ENCODE measurements at regions not wholly inside any gene's neighbourhood (a gene's known extent, or its start where the extent isn't known, plus 50 kb on each side); places are given as distances from the start of the nearest gene placed in this dataset.

GRCh38 chr10:111523016-111523415, 446.2 kb downstream of the ADRA2A start:
- H3K9me3 ChIP-seq (replicated peaks; ENCODE audit: control insufficient read depth, insufficient read depth, low read length): peaks cover 5% of the 10 kb centered on the region
- no peaks in the 10 kb centered on the region for H3K79me2 ChIP-seq (ENCODE audit: control insufficient read depth, insufficient read depth, low read length)
- TF ChIP-seq MYC (IDR thresholded peaks at IDR 0.05; ENCODE audit: low read depth, low read length) (no peak), POLR2A (IDR thresholded peaks at IDR 0.05; ENCODE audit: low read depth, low read length) (no peak), GATA2 (IDR thresholded peaks at IDR 0.05; ENCODE audit: insufficient read depth, insufficient read length, low read depth, low read length) (no peak), JUN (IDR thresholded peaks at IDR 0.05; ENCODE audit: borderline replicate concordance, insufficient read depth, insufficient read length, low read depth) (no peak), POLR2AphosphoS5 (IDR thresholded peaks at IDR 0.05; ENCODE audit: insufficient read depth, low read depth, low read length) (no peak), FOS (IDR thresholded peaks at IDR 0.05; ENCODE audit: borderline replicate concordance, insufficient read depth, low read length) (no peak), EZH2 (IDR thresholded peaks at IDR 0.05; ENCODE audit: borderline replicate concordance, low read depth, low read length, severe bottlenecking) (no peak)
- TF ChIP-seq, protein P1, sequence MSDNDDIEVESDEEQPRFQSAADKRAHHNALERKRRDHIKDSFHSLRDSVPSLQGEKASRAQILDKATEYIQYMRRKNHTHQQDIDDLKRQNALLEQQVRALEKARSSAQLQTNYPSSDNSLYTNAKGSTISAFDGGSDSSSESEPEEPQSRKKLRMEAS (IDR thresholded peaks at IDR 0.05; ENCODE audit: insufficient read depth, insufficient read length): no peak
- TF ChIP-seq, protein P2, sequence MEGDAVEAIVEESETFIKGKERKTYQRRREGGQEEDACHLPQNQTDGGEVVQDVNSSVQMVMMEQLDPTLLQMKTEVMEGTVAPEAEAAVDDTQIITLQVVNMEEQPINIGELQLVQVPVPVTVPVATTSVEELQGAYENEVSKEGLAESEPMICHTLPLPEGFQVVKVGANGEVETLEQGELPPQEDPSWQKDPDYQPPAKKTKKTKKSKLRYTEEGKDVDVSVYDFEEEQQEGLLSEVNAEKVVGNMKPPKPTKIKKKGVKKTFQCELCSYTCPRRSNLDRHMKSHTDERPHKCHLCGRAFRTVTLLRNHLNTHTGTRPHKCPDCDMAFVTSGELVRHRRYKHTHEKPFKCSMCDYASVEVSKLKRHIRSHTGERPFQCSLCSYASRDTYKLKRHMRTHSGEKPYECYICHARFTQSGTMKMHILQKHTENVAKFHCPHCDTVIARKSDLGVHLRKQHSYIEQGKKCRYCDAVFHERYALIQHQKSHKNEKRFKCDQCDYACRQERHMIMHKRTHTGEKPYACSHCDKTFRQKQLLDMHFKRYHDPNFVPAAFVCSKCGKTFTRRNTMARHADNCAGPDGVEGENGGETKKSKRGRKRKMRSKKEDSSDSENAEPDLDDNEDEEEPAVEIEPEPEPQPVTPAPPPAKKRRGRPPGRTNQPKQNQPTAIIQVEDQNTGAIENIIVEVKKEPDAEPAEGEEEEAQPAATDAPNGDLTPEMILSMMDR (IDR thresholded peaks at IDR 0.05; ENCODE audit: extremely low read depth in 1 of 2, insufficient read depth in 1 of 2, low read depth in 1 of 2, low read length in 2 of 2): no peak
- no peak overlapping the region for H3K4me3 ChIP-seq (replicated peaks in 1 of 3; ENCODE audit: insufficient read depth in 1 of 3, low read depth in 1 of 3, low read length in 3 of 3)
- no peak overlapping the region for H3K4me2 ChIP-seq (ENCODE audit: insufficient read depth, low read length)
- H3K4me1 ChIP-seq (ENCODE audit: control insufficient read depth, extremely low read depth, insufficient read depth, low read length): no peaks in the 10 kb centered on the region
- intact Hi-C loops (cut with micrococcal nuclease): no loop called here
- H3K9ac ChIP-seq (replicated peaks; ENCODE audit: extremely low read depth, insufficient read depth, low read length): no peak overlapping the region
- DNase-seq (ENCODE audit: low read depth, low spot score): no peak
- POLR2A ChIA-PET: no interaction called here
- H3K27ac ChIP-seq (ENCODE audit: insufficient read depth, low read depth, low read length): no peak overlapping the region
- BruUV-seq (replicated peaks): no TSS peak
- dilution Hi-C loops (cut with MboI; ENCODE audit: extremely low pct_ligation_motif_present, low sequenced_read_pairs): no loop called here
- no peaks in the 10 kb centered on the region for H4K20me1 ChIP-seq (replicated peaks; ENCODE audit: control insufficient read depth, extremely low read depth, insufficient read depth, low read length)
- H3K9me1 ChIP-seq (replicated peaks; ENCODE audit: control insufficient read depth, extremely low read depth, insufficient read depth, low read length): no peaks in the 10 kb centered on the region
- CTCF ChIA-PET: no interaction called here
- no peak overlapping the region for H2AFZ ChIP-seq (ENCODE audit: low read depth, low read length)
- H3K36me3 ChIP-seq (ENCODE audit: control insufficient read depth in 2 of 2, extremely low read depth in 1 of 2, insufficient read depth in 2 of 2, low read length in 2 of 2): no peaks in the 10 kb centered on the region
- no peak for FAIRE-seq
- H3K27me3 ChIP-seq (ENCODE audit: control insufficient read depth in 2 of 2, insufficient read depth in 2 of 2, low read length in 2 of 2): no peaks in the 10 kb centered on the region

All from endothelial cell of umbilical vein (primary cell).